LNCAP (cell line): ENCODE measurements at regions not wholly inside any gene's neighbourhood (a gene's known extent, or its start where the extent isn't known, plus 50 kb on each side); places are given as distances from the start of the nearest gene placed in this dataset.

Source experiments
- TF ChIP-seq, protein P1 (sequence below): fragments of 450-650 bp; IDR thresholded peaks from 2 replicates; pipeline ENCODE4 v1.5.1; 2017; ENCODE audit warnings: mild to moderate bottlenecking

DNA sequence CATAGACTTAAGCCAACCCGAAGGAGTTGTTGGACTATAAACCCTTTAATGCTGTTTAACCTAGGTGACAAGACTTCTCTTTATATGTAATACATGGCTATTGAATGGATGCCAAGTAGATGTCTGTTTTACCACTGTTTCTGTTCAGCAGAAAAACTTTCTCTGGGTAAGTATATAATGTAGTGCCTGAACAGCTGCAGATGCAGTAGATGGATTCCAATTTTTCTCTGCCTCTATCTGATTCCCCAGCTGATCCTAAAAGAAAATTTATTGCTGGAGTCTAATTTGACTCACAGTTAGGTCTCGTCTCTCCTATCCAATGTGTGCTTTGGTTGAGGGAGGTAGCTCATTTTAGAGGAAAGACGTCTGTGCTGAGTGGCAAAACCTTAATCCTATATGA lies 256.5 kb upstream of the CBLB start:
- TF ChIP-seq, protein P1, sequence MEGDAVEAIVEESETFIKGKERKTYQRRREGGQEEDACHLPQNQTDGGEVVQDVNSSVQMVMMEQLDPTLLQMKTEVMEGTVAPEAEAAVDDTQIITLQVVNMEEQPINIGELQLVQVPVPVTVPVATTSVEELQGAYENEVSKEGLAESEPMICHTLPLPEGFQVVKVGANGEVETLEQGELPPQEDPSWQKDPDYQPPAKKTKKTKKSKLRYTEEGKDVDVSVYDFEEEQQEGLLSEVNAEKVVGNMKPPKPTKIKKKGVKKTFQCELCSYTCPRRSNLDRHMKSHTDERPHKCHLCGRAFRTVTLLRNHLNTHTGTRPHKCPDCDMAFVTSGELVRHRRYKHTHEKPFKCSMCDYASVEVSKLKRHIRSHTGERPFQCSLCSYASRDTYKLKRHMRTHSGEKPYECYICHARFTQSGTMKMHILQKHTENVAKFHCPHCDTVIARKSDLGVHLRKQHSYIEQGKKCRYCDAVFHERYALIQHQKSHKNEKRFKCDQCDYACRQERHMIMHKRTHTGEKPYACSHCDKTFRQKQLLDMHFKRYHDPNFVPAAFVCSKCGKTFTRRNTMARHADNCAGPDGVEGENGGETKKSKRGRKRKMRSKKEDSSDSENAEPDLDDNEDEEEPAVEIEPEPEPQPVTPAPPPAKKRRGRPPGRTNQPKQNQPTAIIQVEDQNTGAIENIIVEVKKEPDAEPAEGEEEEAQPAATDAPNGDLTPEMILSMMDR = no peak

DNA sequence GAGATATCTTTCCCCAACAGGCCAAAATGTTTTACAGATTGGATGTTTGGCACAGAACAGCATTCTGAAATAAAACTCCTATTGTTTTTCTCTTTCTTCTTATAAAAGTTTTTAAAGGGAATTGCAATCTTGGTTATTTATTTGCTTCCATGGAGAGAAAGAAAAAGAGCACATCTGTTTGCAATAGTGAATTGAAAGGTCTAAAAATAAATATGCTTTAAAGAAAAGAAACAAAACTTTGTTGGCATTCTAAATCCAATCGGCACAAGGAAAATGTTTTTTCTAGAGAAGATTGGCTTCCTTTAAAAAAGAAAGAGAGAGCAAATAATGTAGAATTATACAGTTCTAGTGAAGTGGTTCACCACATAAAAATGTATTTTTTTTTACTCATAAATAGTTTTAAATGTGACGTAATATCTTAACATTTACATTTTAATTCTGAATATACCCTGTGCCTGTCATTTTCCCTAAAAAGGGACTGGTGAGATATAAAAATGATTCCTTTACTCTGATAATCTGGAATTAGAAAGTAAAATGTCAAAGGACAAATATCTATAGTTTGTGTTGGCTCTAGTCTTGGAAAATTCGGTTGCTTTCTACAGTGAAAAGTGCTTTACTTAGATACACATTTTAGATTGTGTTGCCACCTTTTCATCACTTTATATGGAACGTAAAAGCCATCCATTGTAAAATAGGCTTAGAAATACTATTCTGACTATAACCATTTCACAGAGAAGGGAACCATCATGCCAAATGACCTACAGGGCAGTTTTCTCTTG lies 257.4 kb upstream of the CBLB start:
- TF ChIP-seq, protein P1 = no peak

DNA sequence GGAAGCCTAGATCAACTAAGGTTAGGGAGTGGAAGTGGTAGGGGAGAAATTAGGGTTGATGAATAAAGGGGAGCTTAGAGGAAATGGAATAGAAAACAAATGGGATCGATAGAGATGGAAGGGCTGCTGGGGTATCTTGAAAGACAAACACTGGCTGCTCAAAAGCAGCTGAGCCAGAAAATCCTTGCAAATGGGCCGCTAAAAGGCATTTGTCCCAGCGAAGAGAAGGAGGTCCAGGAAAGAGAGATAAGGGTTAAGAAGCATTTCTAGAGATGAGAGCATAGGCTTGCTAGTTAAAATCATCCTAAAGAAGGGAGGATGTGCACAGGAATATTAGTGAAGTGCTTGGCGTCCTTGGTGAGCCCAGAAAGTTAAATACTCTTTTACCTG lies 258.0 kb upstream of the CBLB start:
- TF ChIP-seq, protein P1 = no peak

DNA sequence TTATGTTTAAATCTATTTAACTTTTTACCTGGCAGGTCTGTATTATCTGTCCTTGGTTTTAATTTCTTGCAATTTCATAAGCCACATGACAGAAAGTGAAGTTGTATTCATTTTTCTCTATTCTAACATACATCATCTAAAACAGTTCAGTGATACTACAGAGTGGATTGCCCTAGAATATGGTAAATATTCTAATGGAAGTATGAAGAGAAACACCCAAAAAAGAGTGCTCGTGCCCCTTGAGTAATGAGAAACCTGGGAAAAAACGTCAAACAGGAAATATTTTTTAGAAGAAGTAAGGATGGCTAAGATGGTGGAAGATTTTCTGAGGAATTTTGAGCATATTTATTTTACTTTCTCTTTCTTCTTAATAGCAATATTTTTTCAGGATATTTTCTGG lies 261.1 kb upstream of the CBLB start:
- TF ChIP-seq, protein P1 = no peak

DNA sequence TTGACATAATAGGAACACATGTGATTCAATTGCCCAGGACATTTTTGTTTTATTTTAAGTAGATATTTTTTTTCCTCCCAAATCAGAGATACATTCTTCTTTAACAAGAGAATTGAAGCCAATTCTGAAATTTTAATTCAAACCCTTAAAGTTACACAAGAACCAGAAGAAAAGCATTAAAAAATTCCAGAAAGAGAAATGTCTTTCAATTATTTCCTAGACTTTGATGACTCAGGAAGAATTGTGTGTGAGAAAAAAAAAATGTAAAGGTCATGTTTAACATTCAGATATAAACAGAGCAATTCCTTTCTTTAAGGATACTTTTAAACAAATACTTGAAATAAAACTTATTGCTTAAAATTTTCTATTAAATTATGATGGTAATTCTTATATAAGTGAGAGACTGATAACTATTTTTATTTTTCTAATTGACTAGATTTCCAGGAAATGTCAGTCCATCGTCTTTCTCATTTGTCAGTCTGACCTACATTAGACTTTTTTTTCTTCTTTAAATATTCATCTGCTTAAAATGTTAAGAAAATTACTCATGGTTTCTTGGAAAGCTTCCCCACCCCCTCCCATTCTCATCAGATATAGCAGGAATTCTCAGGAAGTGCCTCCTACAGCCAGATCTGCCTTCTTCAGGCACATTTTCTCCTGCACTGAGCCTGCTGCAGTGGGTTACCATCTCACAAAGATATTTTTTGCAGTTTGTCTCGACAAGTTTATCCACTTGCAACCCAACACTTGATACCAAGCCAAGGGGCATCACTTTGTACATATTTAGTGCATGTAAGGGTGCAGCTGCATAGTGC lies 261.8 kb upstream of the CBLB start:
- TF ChIP-seq, protein P1 = no peak

GRCh38 chr3:106135451-106136160 lies 266.8 kb upstream of the CBLB start:
- TF ChIP-seq, protein P1 = no peak

GRCh38 chr3:106139826-106140225 lies 271.0 kb upstream of the CBLB start:
- TF ChIP-seq, protein P1 = no peak
